ENCODE measurements at regions not wholly inside any gene's neighbourhood (a gene's known extent, or its start where the extent isn't known, plus 50 kb on each side); places are given as distances from the start of the nearest gene placed in this dataset.

GRCh38 chr17:70468661-70469060 lies 299.3 kb downstream of the KCNJ2 start:
- no peak for TF ChIP-seq EZH2 (IDR thresholded peaks at IDR 0.05; ENCODE audit: borderline replicate concordance, low read length)
- TF ChIP-seq CTCF (IDR thresholded peaks at IDR 0.05; ENCODE audit: low read length), result no peak

All from OCI-LY1 (cell line).